Activated naive CD8-positive, alpha-beta T cell treated with anti-CD3 and anti-CD28 coated beads, Interleukin-2, amount 50 U/mL, for 24 hours (primary cell): ENCODE measurements at regions not wholly inside any gene's neighbourhood (a gene's known extent, or its start where the extent isn't known, plus 50 kb on each side); places are given as distances from the start of the nearest gene placed in this dataset.
"Not testable (repeated sequence)": the region's sequence is repeated elsewhere in the genome, so short reads cannot be mapped to it uniquely, and the experiment has no call there.

ENCODE experiments used
- ATAC-seq: fragments of 150-1000 bp; cut with Tn5 transposase; one replicate; pipeline ENCODE4 v1.10.0; 2021
- DNase-seq: peaks from one replicate; pipeline ENCODE4 v3.0.0; 2021
- H3K27ac Mint-ChIP-seq: one replicate; pipeline ENCODE4 v1.8.0; 2021; ENCODE audit warnings: mild to moderate bottlenecking, mixed read lengths
- H3K27me3 Mint-ChIP-seq: one replicate; pipeline ENCODE4 v1.8.0; 2021; ENCODE audit warnings: mixed read lengths
- H3K36me3 Mint-ChIP-seq: one replicate; pipeline ENCODE4 v1.8.0; 2021; ENCODE audit warnings: low read depth, mixed read lengths
- H3K4me1 Mint-ChIP-seq: one replicate; pipeline ENCODE4 v1.8.0; 2021; ENCODE audit warnings: mixed read lengths
- H3K4me3 Mint-ChIP-seq: one replicate; pipeline ENCODE4 v1.8.0; 2021; ENCODE audit warnings: mild to moderate bottlenecking, moderate library complexity, mixed read lengths
- H3K9me3 Mint-ChIP-seq: one replicate; pipeline ENCODE4 v1.8.0; 2021; ENCODE audit warnings: mixed read lengths

DNA sequence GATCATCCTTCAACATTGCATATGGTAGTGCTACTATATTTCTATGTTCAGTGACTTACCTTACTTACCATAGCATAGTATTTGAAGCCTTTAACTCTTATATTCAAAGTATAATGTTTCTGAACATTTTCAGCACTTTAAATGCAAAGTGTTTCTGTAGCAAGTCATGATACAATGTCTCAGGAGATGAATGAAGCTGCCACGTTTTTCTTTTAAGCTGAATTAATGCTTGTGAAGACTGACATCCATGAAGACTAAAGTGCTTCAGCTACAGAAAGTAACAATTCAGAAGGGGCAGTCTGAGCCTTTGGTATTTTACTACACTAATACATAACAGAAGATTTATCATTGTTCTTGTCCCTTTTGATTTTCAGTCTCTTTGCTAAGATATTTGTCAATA, 709.1 kb upstream of the ARRDC3 start:
- DNase-seq, result no peak
- no peaks in the 10 kb centered on the region for H3K4me1 Mint-ChIP-seq
- H3K4me3 Mint-ChIP-seq, result no peak overlapping the region

GRCh38 chr5:92086059-92086811, 703.1 kb upstream of the ARRDC3 start:
- no peaks in the 10 kb centered on the region for H3K27me3 Mint-ChIP-seq
- no peak overlapping the region for H3K4me3 Mint-ChIP-seq
- no peak overlapping the region for H3K27ac Mint-ChIP-seq
- no peaks in the 10 kb centered on the region for H3K36me3 Mint-ChIP-seq
- no peaks in the 10 kb centered on the region for H3K4me1 Mint-ChIP-seq
- no peaks in the 10 kb centered on the region for H3K9me3 Mint-ChIP-seq
- DNase-seq, result no peak
- no peak for ATAC-seq

More for the DNA sequence above, 709.1 kb upstream of the ARRDC3 start:
- no peaks in the 10 kb centered on the region for H3K27me3 Mint-ChIP-seq
- ATAC-seq, result no peak
- H3K27ac Mint-ChIP-seq, result no peak overlapping the region
- H3K36me3 Mint-ChIP-seq, result no peaks in the 10 kb centered on the region
- H3K9me3 Mint-ChIP-seq, result peaks cover 3% of the 10 kb centered on the region

- DNase-seq (no peak), ATAC-seq (no peak)
- Mint-ChIP-seq H3K27ac (no peak overlapping the region), H3K9me3 (peaks cover 4% of the 10 kb centered on the region), H3K36me3 (no peaks in the 10 kb centered on the region), H3K4me1 (no peaks in the 10 kb centered on the region), H3K27me3 (no peaks in the 10 kb centered on the region), H3K4me3 (no peak overlapping the region)
Measured at GRCh38 chr5:92081958-92082712, 699.0 kb upstream of the ARRDC3 start.

DNA sequence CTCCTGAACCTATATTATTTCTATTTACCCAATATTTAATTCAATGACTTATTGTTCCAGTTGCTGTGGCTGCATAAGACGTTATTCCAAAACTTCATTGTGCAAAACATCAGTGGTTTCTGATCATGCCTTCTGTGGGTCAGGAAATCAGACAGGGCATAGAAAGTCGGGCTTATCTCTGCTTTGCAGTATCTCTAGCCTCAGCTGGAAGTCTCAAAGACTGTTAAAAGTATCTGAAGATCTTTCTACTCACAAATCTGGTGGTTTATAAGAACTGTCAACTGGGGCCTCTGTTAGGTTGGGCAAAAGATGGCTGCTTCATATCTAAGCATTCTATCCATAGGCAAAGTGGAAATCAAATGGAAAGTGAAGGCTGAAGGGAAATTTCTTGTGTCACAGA, 687.7 kb upstream of the ARRDC3 start:
- H3K4me3 Mint-ChIP-seq, result no peak overlapping the region
- no peaks in the 10 kb centered on the region for H3K9me3 Mint-ChIP-seq
- no peak overlapping the region for H3K27ac Mint-ChIP-seq

GRCh38 chr5:92064993-92065392, 681.9 kb upstream of the ARRDC3 start:
- Mint-ChIP-seq H3K4me3 (no peak overlapping the region), H3K4me1 (no peaks in the 10 kb centered on the region), H3K27me3 (no peaks in the 10 kb centered on the region), H3K36me3 (no peaks in the 10 kb centered on the region), H3K27ac (no peak overlapping the region), H3K9me3 (peaks cover 12% of the 10 kb centered on the region)
- no peak for ATAC-seq
- no peak for DNase-seq

More for the DNA sequence above, 687.7 kb upstream of the ARRDC3 start:
- no peak for ATAC-seq
- Mint-ChIP-seq H3K4me1 (no peaks in the 10 kb centered on the region), H3K36me3 (no peaks in the 10 kb centered on the region), H3K27me3 (no peaks in the 10 kb centered on the region)
- DNase-seq, result no peak

- Mint-ChIP-seq H3K4me1 (no peaks in the 10 kb centered on the region), H3K27ac (no peak overlapping the region), H3K27me3 (no peaks in the 10 kb centered on the region), H3K36me3 (no peaks in the 10 kb centered on the region), H3K9me3 (peaks cover 4% of the 10 kb centered on the region), H3K4me3 (no peak overlapping the region)
- ATAC-seq (no peak), DNase-seq (no peak)
Measured at GRCh38 chr5:92051741-92052140, 668.6 kb upstream of the ARRDC3 start.

DNA sequence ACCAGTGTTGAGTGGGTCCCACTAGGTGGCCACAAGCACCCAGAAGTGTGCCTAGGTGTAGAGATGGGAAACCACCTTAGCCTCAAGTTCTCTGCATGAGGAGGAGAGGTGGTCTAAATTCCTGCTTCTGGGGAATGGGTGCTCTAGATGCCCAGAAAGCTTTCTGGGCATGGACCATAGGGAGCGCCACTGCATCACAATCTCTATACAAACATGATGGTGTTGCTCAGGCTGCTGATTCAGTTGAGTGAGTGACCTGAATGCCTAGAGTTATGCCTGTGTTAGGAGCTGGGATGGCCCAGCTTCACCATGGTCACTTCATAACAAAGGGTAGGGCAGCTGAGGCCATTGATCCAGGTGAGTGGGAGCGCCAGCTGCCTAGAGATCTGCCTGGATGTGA, 667.9 kb upstream of the ARRDC3 start:
- Mint-ChIP-seq H3K36me3 (no peaks in the 10 kb centered on the region), H3K27ac (no peak overlapping the region), H3K4me3 (no peak overlapping the region), H3K9me3 (no peaks in the 10 kb centered on the region), H3K4me1 (no peaks in the 10 kb centered on the region), H3K27me3 (no peaks in the 10 kb centered on the region)
- DNase-seq (no peak), ATAC-seq (no peak)

- DNase-seq, result no peak
- H3K27me3 Mint-ChIP-seq, result no peaks in the 10 kb centered on the region
- no peak for ATAC-seq
- H3K4me3 Mint-ChIP-seq, result no peak overlapping the region
- H3K36me3 Mint-ChIP-seq, result no peaks in the 10 kb centered on the region
- H3K9me3 Mint-ChIP-seq, result no peaks in the 10 kb centered on the region
- no peaks in the 10 kb centered on the region for H3K4me1 Mint-ChIP-seq
- H3K27ac Mint-ChIP-seq, result no peak overlapping the region
Measured at GRCh38 chr5:92041911-92042660, 659.0 kb upstream of the ARRDC3 start.

GRCh38 chr5:92041206-92041605, 658.1 kb upstream of the ARRDC3 start:
- Mint-ChIP-seq H3K36me3 (no peaks in the 10 kb centered on the region), H3K27me3 (no peaks in the 10 kb centered on the region), H3K4me3 (no peak overlapping the region), H3K4me1 (no peaks in the 10 kb centered on the region), H3K27ac (no peak overlapping the region), H3K9me3 (no peaks in the 10 kb centered on the region)
- DNase-seq (no peak), ATAC-seq (no peak)

DNA sequence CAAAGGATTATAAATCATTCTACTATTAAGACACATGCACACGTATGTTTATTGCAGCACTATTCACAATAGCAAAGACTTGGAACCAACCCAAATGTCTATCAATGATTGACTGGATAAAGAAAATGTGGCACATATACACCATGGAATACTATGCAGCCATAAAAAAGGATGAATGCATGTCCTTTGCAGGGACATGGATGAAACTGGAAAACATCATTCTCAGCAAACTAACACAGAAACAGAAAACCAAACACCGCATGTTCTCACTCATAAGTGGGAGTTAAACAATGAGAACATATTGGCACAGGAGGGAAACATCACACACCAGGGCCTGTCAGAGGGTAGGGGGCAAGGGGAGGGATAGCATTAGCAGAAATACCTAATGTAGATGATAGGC, 646.7 kb upstream of the ARRDC3 start:
- H3K36me3 Mint-ChIP-seq, H3K4me3 Mint-ChIP-seq, DNase-seq, H3K27me3 Mint-ChIP-seq, H3K9me3 Mint-ChIP-seq, ATAC-seq, H3K4me1 Mint-ChIP-seq, H3K27ac Mint-ChIP-seq: not testable (repeated sequence)

- no peak for ATAC-seq
- no peak overlapping the region for H3K4me3 Mint-ChIP-seq
- no peaks in the 10 kb centered on the region for H3K36me3 Mint-ChIP-seq
- DNase-seq, result no peak
- H3K27me3 Mint-ChIP-seq, result no peaks in the 10 kb centered on the region
- no peak overlapping the region for H3K27ac Mint-ChIP-seq
- H3K4me1 Mint-ChIP-seq, result no peaks in the 10 kb centered on the region
- H3K9me3 Mint-ChIP-seq, result no peaks in the 10 kb centered on the region
Measured at GRCh38 chr5:92023555-92023954, 640.4 kb upstream of the ARRDC3 start.

DNA sequence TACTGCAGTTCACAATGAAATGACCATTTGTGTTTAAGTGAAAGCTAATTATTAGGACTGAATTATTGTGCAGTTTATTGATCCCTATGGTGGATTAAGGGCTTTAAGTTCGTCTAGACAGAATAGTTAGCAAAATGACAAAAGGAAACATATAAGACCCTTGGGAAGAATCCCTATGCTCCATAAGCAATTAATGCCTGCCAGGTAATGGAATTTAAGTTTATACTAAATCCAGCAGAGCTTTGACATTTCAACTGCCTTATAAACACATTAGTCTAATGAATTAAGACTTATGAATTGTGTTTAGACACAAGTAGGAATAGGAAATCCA, 640.0 kb upstream of the ARRDC3 start:
- Mint-ChIP-seq H3K9me3 (no peaks in the 10 kb centered on the region), H3K4me1 (no peaks in the 10 kb centered on the region), H3K27ac (no peak overlapping the region), H3K36me3 (no peaks in the 10 kb centered on the region), H3K27me3 (no peaks in the 10 kb centered on the region), H3K4me3 (no peak overlapping the region)
- no peak for DNase-seq
- ATAC-seq, result no peak

- Mint-ChIP-seq H3K4me3 (no peak overlapping the region), H3K27me3 (no peaks in the 10 kb centered on the region), H3K27ac (no peak overlapping the region), H3K36me3 (no peaks in the 10 kb centered on the region), H3K9me3 (no peaks in the 10 kb centered on the region), H3K4me1 (no peaks in the 10 kb centered on the region)
- ATAC-seq, result no peak
- DNase-seq, result no peak
Measured at GRCh38 chr5:92022415-92023140, 639.5 kb upstream of the ARRDC3 start.

GRCh38 chr5:92019376-92019990, 636.4 kb upstream of the ARRDC3 start:
- Mint-ChIP-seq H3K27me3 (no peaks in the 10 kb centered on the region), H3K4me1 (no peaks in the 10 kb centered on the region), H3K4me3 (no peak overlapping the region), H3K27ac (no peak overlapping the region), H3K9me3 (peaks cover 3% of the 10 kb centered on the region), H3K36me3 (no peaks in the 10 kb centered on the region)
- ATAC-seq (no peak), DNase-seq (no peak)
